Transverse colon (tissue), 4 donors: ENCODE measurements at regions not wholly inside any gene's neighbourhood (a gene's known extent, or its start where the extent isn't known, plus 50 kb on each side); places are given as distances from the start of the nearest gene placed in this dataset.

Source experiments
- DNase-seq: peaks from one replicate; pipeline ENCODE4 v3.0.0-alpha.2; 2019
- H3K27ac ChIP-seq, 4 donors: fragments of 200-600 bp; sonication (generic); 2 replicates each; pipeline ENCODE4 v1.5.1; 2016 to 2018; ENCODE audit warnings: inconsistent platforms in 4 of 4
- H3K27me3 ChIP-seq: fragments of 200-600 bp; sonication (generic); 2 replicates; pipeline ENCODE4 v1.5.1; 2017; ENCODE audit warnings: inconsistent platforms
- H3K36me3 ChIP-seq, 4 donors: fragments of 200-600 bp; sonication (generic); 2 replicates each; pipeline ENCODE4 v1.5.1; 2017 to 2019; ENCODE audit warnings: inconsistent platforms in 4 of 4
- H3K4me1 ChIP-seq, 4 donors: fragments of 200-600 bp; sonication (generic); 2 replicates each; pipeline ENCODE4 v1.5.1; 2017 to 2020; ENCODE audit warnings: inconsistent platforms in 4 of 4
- H3K4me3 ChIP-seq, 4 donors: fragments of 200-600 bp; sonication (generic); 1 replicate in 1 of 4; 2 replicates in 3 of 4; pipeline versions ENCODE4 v1.5.1 to v1.6.1; 2017 to 2019; ENCODE audit warnings: inconsistent platforms in 4 of 4
- H3K9me3 ChIP-seq, 2 donors: fragments of 200-600 bp; sonication (generic); 2 replicates each; pipeline ENCODE4 v1.5.1; 2017 to 2019; ENCODE audit warnings: inconsistent platforms in 2 of 2
- CTCF ChIP-seq, 5 experiments: fragments of 200-600 bp in 3 of 5; fragments of 450-650 bp in 2 of 5; sonication (generic) in 3 of 5; IDR thresholded peaks; 1 replicate in 2 of 5; 2 replicates in 3 of 5; pipeline ENCODE4 v1.5.1; 2016 to 2017; ENCODE audit warnings: antibody characterized with exemption in 5 of 5, inconsistent platforms in 3 of 5, mild to moderate bottlenecking in 2 of 5, moderate library complexity in 1 of 5
- EP300 ChIP-seq: sonication (generic); formaldehyde crosslinking; IDR thresholded peaks from one replicate; pipeline ENCODE4 v1.6.1; 2017; ENCODE audit warnings: antibody characterized with exemption, low read depth
- POLR2A ChIP-seq: fragments of 450-650 bp; IDR thresholded peaks from one replicate; pipeline ENCODE4 v1.6.1; 2016; ENCODE audit warnings: antibody characterized with exemption, mild to moderate bottlenecking, moderate library complexity
- POLR2AphosphoS5 ChIP-seq, 3 donors: sonication (generic); formaldehyde crosslinking; IDR thresholded peaks; one replicate each; pipeline ENCODE4 v1.6.1; 2016; ENCODE audit warnings: antibody characterized with exemption in 3 of 3
- WGBS, 2 donors: methylation state at CpG; one replicate each; pipeline ENCODE4 v1.1.5; 2018; ENCODE audit warnings: low coverage in 1 of 2; 5-methylcytosine and 5-hydroxymethylcytosine counted together
- in situ Hi-C, 4 donors: fragments of 200-750 bp; cut with MboI; loops; one replicate each; pipeline versions ENCODE4 v1.15.0 to v1.15.1; 2017; ENCODE audit warnings: low sequenced_read_pairs in 3 of 4, low pct_ligation_motif_present in 1 of 4, low pct_unique_long_range_greater_than_20kb in 1 of 4
- intact Hi-C: fragments of 100-400 bp; cut with DNase I; formaldehyde crosslinking; loops from one replicate; pipeline ENCODE4 v1.15.1; 2023; ENCODE audit warnings: low total_unique reads

- intact Hi-C loops = no loop called here
- no peak for TF ChIP-seq EP300
- no peak for TF ChIP-seq CTCF (IDR thresholded peaks at IDR 0.05)
- no peak for TF ChIP-seq POLR2AphosphoS5 (IDR thresholded peaks at IDR 0.05)
- TF ChIP-seq POLR2A = no peak
- in situ Hi-C loops = no loop called here
- Histone ChIP-seq H3K27ac (no peak overlapping the region), H3K4me3 (no peak overlapping the region), H3K27me3 (no peaks in the 10 kb centered on the region), H3K4me1 (no peaks in the 10 kb centered on the region), H3K9me3 (no peaks in the 10 kb centered on the region), H3K36me3 (no peaks in the 10 kb centered on the region)
- no peak for DNase-seq
- WGBS, 2 donors = 89 to 100% methylated on average over 2 to 3 of the region's 3 CpGs
Observed at GRCh38 chr2:88303865-88304264, 133.7 kb downstream of the THNSL2 start.

- DNase-seq = no peak
- no peaks in the 10 kb centered on the region for H3K36me3 ChIP-seq
- intact Hi-C loops (no loop called here), in situ Hi-C loops (no loop called here)
- WGBS, 2 donors = 81% methylated on average over 2 of the region's 2 CpGs; no CpG with 5 or more reads in 1 of the 2 donors
- no peaks in the 10 kb centered on the region for H3K4me1 ChIP-seq
- H3K27ac ChIP-seq = no peak overlapping the region
- H3K9me3 ChIP-seq = no peaks in the 10 kb centered on the region
- H3K4me3 ChIP-seq = no peak overlapping the region
- no peaks in the 10 kb centered on the region for H3K27me3 ChIP-seq
- TF ChIP-seq EP300 (no peak), POLR2A (no peak), CTCF (IDR thresholded peaks at IDR 0.05) (no peak), POLR2AphosphoS5 (IDR thresholded peaks at IDR 0.05) (no peak)
Observed at GRCh38 chr2:88296247-88296646, 126.1 kb downstream of the THNSL2 start.

GRCh38 chr2:88283886-88284592 lies 113.9 kb downstream of the THNSL2 start:
- Histone ChIP-seq H3K36me3 (no peaks in the 10 kb centered on the region), H3K4me1 (no peaks in the 10 kb centered on the region), H3K9me3 (no peaks in the 10 kb centered on the region), H3K4me3 (no peak overlapping the region), H3K27me3 (peaks cover 12% of the 10 kb centered on the region), H3K27ac (no peak overlapping the region)
- TF ChIP-seq POLR2A = no peak
- no peak for TF ChIP-seq EP300
- TF ChIP-seq POLR2AphosphoS5 (IDR thresholded peaks at IDR 0.05) = no peak
- no peak for TF ChIP-seq CTCF (IDR thresholded peaks at IDR 0.05)
- WGBS, 2 donors = 37 to 82% methylated on average over 3 to 42 of the region's 43 CpGs
- in situ Hi-C loops (no loop called here), intact Hi-C loops (no loop called here)
- DNase-seq = no peak

GRCh38 chr2:88281302-88282217 lies 111.4 kb downstream of the THNSL2 start:
- H3K9me3 ChIP-seq = no peaks in the 10 kb centered on the region
- no peak overlapping the region for H3K27ac ChIP-seq
- no peak overlapping the region for H3K4me3 ChIP-seq
- intact Hi-C loops (no loop called here), in situ Hi-C loops (no loop called here)
- no peak for DNase-seq
- WGBS, 2 donors = 60 to 68% methylated on average over 6 of the region's 6 CpGs
- no peaks in the 10 kb centered on the region for H3K4me1 ChIP-seq
- peaks cover 12% of the 10 kb centered on the region for H3K27me3 ChIP-seq
- no peak for TF ChIP-seq CTCF (IDR thresholded peaks at IDR 0.05)
- no peak for TF ChIP-seq POLR2A
- TF ChIP-seq POLR2AphosphoS5 (IDR thresholded peaks at IDR 0.05) = no peak
- TF ChIP-seq EP300 = no peak
- no peaks in the 10 kb centered on the region for H3K36me3 ChIP-seq
